ENCODE measurements at regions not wholly inside any gene's neighbourhood (a gene's known extent, or its start where the extent isn't known, plus 50 kb on each side); places are given as distances from the start of the nearest gene placed in this dataset.

- DNase-seq: no peak
- no peaks in the 10 kb centered on the region for H3K27me3 ChIP-seq
- no peak for TF ChIP-seq POLR2A (IDR thresholded peaks at IDR 0.05)
- no peak for TF ChIP-seq CTCF (IDR thresholded peaks at IDR 0.05)
- no peak overlapping the region for H3K4me3 ChIP-seq
- H3K9me3 ChIP-seq (replicated peaks in 1 of 3): no peaks in the 10 kb centered on the region
- WGBS, 4 donors: 94 to 100% (median 96%) methylated on average over 2 of the region's 2 CpGs
- H3K4me1 ChIP-seq (replicated peaks in 1 of 2): peaks cover 0 to 4% of the 10 kb centered on the region in 2 donors
- no peak overlapping the region for H3K27ac ChIP-seq
- intact Hi-C loops (cut with DNase I): no loop called here
- no peaks in the 10 kb centered on the region for H3K36me3 ChIP-seq (replicated peaks in 1 of 2)
Measured at GRCh38 chr14:51568366-51568765, 83.3 kb upstream of the FRMD6 start.

- no peaks in the 10 kb centered on the region for H3K4me1 ChIP-seq (replicated peaks in 1 of 2)
- TF ChIP-seq CTCF (IDR thresholded peaks at IDR 0.05) (no peak), POLR2A (IDR thresholded peaks at IDR 0.05) (no peak)
- intact Hi-C loops (cut with DNase I): no loop called here
- no peaks in the 10 kb centered on the region for H3K36me3 ChIP-seq (replicated peaks in 1 of 2)
- H3K27me3 ChIP-seq: no peaks in the 10 kb centered on the region
- 80 to 93% (median 87%) methylated on average over 6 of the region's 6 CpGs for WGBS, 4 donors
- no peak overlapping the region for H3K27ac ChIP-seq
- no peaks in the 10 kb centered on the region for H3K9me3 ChIP-seq (replicated peaks in 1 of 3)
- no peak overlapping the region for H3K4me3 ChIP-seq
- DNase-seq: no peak
Measured at GRCh38 chr14:51573607-51574006, 78.1 kb upstream of the FRMD6 start.

GRCh38 chr14:51574009-51574408 lies 77.7 kb upstream of the FRMD6 start:
- Histone ChIP-seq H3K4me3 (no peak overlapping the region), H3K27me3 (no peaks in the 10 kb centered on the region), H3K36me3 (replicated peaks in 1 of 2) (no peaks in the 10 kb centered on the region), H3K9me3 (replicated peaks in 1 of 3) (no peaks in the 10 kb centered on the region), H3K27ac (no peak overlapping the region), H3K4me1 (replicated peaks in 1 of 2) (no peaks in the 10 kb centered on the region)
- TF ChIP-seq CTCF (IDR thresholded peaks at IDR 0.05) (no peak), POLR2A (IDR thresholded peaks at IDR 0.05) (no peak)
- no peak for DNase-seq
- intact Hi-C loops (cut with DNase I): no loop called here

- WGBS, 4 donors: 82 to 87% (median 83%) methylated on average over 11 of the region's 11 CpGs
- H3K27ac ChIP-seq: no peak overlapping the region
- DNase-seq: no peak
Measured at GRCh38 chr14:51575349-51576116, 76.2 kb upstream of the FRMD6 start.

More at GRCh38 chr14:51575349-51576116, 76.2 kb upstream of the FRMD6 start:
- H3K4me1 ChIP-seq (replicated peaks in 1 of 2): no peaks in the 10 kb centered on the region
- intact Hi-C loops (cut with DNase I): no loop called here
- H3K36me3 ChIP-seq (replicated peaks in 1 of 2): no peaks in the 10 kb centered on the region
- TF ChIP-seq CTCF (IDR thresholded peaks at IDR 0.05) (no peak), POLR2A (IDR thresholded peaks at IDR 0.05) (no peak)
- H3K4me3 ChIP-seq: no peak overlapping the region
- no peaks in the 10 kb centered on the region for H3K9me3 ChIP-seq (replicated peaks in 1 of 3)
- H3K27me3 ChIP-seq: no peaks in the 10 kb centered on the region

Measured in adrenal gland (tissue), 9 donors.